Kidney (tissue), 13 donors: ENCODE measurements at regions not wholly inside any gene's neighbourhood (a gene's known extent, or its start where the extent isn't known, plus 50 kb on each side); places are given as distances from the start of the nearest gene placed in this dataset.

Source experiments
- DNase-seq, 5 donors: peaks; one replicate each; pipeline ENCODE4 v3.0.0-alpha.2; 2013 to 2020
- FAIRE-seq: peaks from 2 replicates; lab custom pipeline; 2012; peaks lifted over from hg19 to GRCh38; lab: Jason Lieb, UNC
- H3K27ac ChIP-seq, 2 donors: one replicate each; pipeline ENCODE4 v1.7.0; 2013; ENCODE audit warnings: low read depth in 2 of 2, low read length in 2 of 2, inconsistent platforms in 1 of 2
- H3K27me3 ChIP-seq: one replicate; pipeline ENCODE4 v1.7.1; 2013; ENCODE audit warnings: low read length, inconsistent platforms; ENCODE audit not compliant: control insufficient read depth, insufficient read depth
- H3K36me3 ChIP-seq, 3 donors: one replicate each; pipeline versions ENCODE4 v1.7.0 to v1.7.1; 2013; ENCODE audit warnings: low read length in 3 of 3, control low read depth in 1 of 3, inconsistent platforms in 1 of 3; ENCODE audit not compliant: insufficient read depth in 3 of 3, control insufficient read depth in 2 of 3
- H3K4me1 ChIP-seq, 3 donors: one replicate each; pipeline versions ENCODE4 v1.7.0 to v1.7.1; 2013; ENCODE audit warnings: low read length in 3 of 3, inconsistent platforms in 1 of 3, low read depth in 1 of 3; ENCODE audit not compliant: control insufficient read depth in 2 of 3, insufficient read depth in 2 of 3
- H3K4me3 ChIP-seq, 3 donors: one replicate each; pipeline versions ENCODE4 v1.7.0 to v1.8.1; 2013; ENCODE audit warnings: low read length in 3 of 3, control low read depth in 1 of 3, inconsistent platforms in 1 of 3
- H3K9ac ChIP-seq, 3 donors: one replicate each; pipeline versions ENCODE4 v1.7.0 to v1.7.1; 2013; ENCODE audit warnings: low read length in 3 of 3, control low read depth in 1 of 3, inconsistent platforms in 1 of 3
- H3K9me3 ChIP-seq, 3 donors: one replicate each; pipeline versions ENCODE4 v1.7.0 to v1.7.1; 2013; ENCODE audit warnings: low read length in 3 of 3, control low read depth in 1 of 3, inconsistent platforms in 1 of 3; ENCODE audit not compliant: control insufficient read depth in 2 of 3, insufficient read depth in 1 of 3
- intact Hi-C: fragments of 100-400 bp; cut with DNase I; formaldehyde crosslinking; loops from one replicate; pipeline ENCODE4 v1.11.1; 2022
- TF ChIP-seq, protein P1 (sequence below): IDR thresholded peaks from 3 replicates; pipeline ENCODE4 v1.5.1; 2012; ENCODE audit warnings: mild to moderate bottlenecking, moderate library complexity, borderline replicate concordance; ENCODE audit not compliant: insufficient read depth; ENCODE audit errors: extremely low read depth
- donor health status: control.
- donor health status: control.
- donor health status: control.
- donor health status: control.
- donor health status: control.
- donor health status: DM: yes; HTN: yes; CAD: no.
- donor health status: Normal renal cell carcinoma (clear cell type).

DNA sequence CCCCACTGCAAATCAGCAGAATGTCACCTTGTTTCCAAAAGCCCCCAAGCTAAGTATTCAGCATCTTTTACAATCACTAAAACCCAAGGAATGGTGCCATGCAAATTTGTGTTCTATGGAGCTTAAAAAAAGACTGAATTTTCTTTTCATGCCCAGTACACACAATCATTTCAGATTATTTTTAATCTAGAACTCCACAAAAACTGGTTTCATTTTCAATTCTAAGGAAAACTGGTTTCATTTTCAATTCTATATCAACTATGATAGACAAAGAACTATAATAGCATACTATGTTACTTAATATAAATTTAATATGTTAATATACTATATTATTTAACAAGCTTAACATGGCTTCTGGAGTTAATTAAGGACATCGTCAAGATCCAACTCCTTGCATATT is 88.4 kb upstream of the DOCK9 start:
- intact Hi-C loops: no loop called here
- Histone ChIP-seq H3K27me3 (no peaks in the 10 kb centered on the region), H3K4me1 (peaks cover 3 to 11% (median 5%) of the 10 kb centered on the region in 3 donors), H3K9me3 (no peaks in the 10 kb centered on the region), H3K4me3 (peak overlapping the region in 1 of 3 donors; percentile 7), H3K36me3 (no peaks in the 10 kb centered on the region), H3K27ac (no peak overlapping the region), H3K9ac (no peak overlapping the region)
- FAIRE-seq: peak; percentile 78
- DNase-seq: no peak
- TF ChIP-seq, protein P1, sequence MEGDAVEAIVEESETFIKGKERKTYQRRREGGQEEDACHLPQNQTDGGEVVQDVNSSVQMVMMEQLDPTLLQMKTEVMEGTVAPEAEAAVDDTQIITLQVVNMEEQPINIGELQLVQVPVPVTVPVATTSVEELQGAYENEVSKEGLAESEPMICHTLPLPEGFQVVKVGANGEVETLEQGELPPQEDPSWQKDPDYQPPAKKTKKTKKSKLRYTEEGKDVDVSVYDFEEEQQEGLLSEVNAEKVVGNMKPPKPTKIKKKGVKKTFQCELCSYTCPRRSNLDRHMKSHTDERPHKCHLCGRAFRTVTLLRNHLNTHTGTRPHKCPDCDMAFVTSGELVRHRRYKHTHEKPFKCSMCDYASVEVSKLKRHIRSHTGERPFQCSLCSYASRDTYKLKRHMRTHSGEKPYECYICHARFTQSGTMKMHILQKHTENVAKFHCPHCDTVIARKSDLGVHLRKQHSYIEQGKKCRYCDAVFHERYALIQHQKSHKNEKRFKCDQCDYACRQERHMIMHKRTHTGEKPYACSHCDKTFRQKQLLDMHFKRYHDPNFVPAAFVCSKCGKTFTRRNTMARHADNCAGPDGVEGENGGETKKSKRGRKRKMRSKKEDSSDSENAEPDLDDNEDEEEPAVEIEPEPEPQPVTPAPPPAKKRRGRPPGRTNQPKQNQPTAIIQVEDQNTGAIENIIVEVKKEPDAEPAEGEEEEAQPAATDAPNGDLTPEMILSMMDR: no peak

DNA sequence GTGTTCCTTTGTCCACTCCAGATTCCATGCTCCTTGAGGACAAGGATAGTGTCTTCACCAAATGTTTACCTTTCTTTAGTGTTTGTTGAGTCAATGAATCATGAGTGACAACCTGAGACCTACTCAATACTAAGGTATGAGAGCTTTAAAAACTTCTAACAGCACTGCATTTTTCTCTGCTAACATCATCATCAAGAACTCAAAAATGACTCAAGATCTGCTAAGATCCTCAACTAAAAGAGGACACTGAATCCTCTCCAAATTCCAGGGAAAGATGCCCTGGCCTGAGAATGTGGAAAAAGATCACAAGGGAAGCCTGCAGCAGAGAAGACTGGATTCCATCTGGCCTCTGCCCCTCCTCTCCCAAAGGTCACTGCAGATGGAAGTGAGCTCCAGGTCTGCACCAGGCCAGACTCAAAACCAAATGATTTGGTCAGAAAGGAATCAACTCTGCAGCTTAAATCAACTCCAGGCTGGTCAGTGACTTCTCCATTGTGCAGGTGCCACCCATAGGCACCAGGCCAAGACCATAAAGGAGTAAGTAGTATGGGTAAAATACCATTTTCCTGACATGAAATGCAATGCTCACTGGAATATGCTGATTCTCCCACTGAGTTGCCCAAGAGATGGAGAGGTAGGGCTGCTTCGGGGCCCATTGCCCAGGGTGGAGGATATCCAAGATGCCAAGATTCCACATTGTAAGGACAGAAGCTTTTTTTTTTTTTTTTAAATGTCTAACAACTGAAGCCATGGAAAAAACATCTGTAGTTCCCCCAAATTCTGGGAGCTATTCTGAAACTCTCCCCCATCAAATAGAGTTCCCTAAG is 89.5 kb upstream of the DOCK9 start:
- Histone ChIP-seq H3K36me3 (no peaks in the 10 kb centered on the region), H3K4me3 (no peak overlapping the region), H3K9ac (no peak overlapping the region), H3K27ac (no peak overlapping the region), H3K9me3 (no peaks in the 10 kb centered on the region), H3K27me3 (no peaks in the 10 kb centered on the region), H3K4me1 (peaks cover 2 to 8% (median 5%) of the 10 kb centered on the region in 3 donors)
- FAIRE-seq (no peak), DNase-seq (no peak)
- intact Hi-C loops: no loop called here
- TF ChIP-seq, protein P1: no peak

DNA sequence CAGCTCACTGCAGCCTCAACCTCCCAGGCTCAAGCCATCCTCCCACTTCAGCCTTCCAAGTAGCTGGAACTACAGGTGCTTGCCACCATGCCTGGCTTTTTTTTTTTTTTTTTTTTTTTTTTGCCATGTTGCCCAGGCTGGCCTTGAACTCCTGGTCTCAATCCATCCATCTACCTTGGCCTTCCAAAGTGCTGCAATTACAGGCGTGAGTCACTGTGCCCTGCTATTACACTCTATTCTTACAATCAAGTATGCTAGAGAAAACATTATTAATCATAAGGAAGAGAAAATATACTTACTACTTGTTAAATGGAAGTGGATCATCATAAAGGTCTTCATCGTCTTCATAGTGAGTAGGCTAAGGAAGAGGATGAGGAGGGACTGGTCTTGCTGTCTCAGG is 93.3 kb upstream of the DOCK9 start:
- DNase-seq (no peak), FAIRE-seq (no peak)
- Histone ChIP-seq H3K4me1 (no peaks in the 10 kb centered on the region), H3K9ac (no peak overlapping the region), H3K36me3 (no peaks in the 10 kb centered on the region), H3K27me3 (no peaks in the 10 kb centered on the region), H3K27ac (no peak overlapping the region), H3K4me3 (no peak overlapping the region), H3K9me3 (peaks cover 0 to 4% (median 0%) of the 10 kb centered on the region in 3 donors)
- intact Hi-C loops: no loop called here
- TF ChIP-seq, protein P1: no peak
